ENCODE measurements at regions not wholly inside any gene's neighbourhood (a gene's known extent, or its start where the extent isn't known, plus 50 kb on each side); places are given as distances from the start of the nearest gene placed in this dataset.

GRCh38 chr13:97753942-97754670 lies 199.4 kb upstream of the IPO5 start:
- 59% methylated on average over 2 of the region's 5 CpGs for WGBS (ENCODE audit: insufficient coverage)
- no peaks in the 10 kb centered on the region for H3K36me3 Mint-ChIP-seq

GRCh38 chr13:97757807-97758206 lies 195.7 kb upstream of the IPO5 start:
- no peak for ATAC-seq (replicated peaks in 1 of 4)
- no CpG with 5 or more reads among the region's 4 CpGs for WGBS (ENCODE audit: insufficient coverage)
- H3K27ac ChIP-seq (ENCODE audit: low read length): no peak overlapping the region
- Mint-ChIP-seq H3K36me3 (no peaks in the 10 kb centered on the region), H3K27me3 (peaks cover 2 to 21% of the 10 kb centered on the region in 2 donors), H3K9me3 (no peaks in the 10 kb centered on the region), H3K4me1 (no peaks in the 10 kb centered on the region), H3K4me3 (no peak overlapping the region), H3K27ac (no peak overlapping the region)
- no peaks in the 10 kb centered on the region for H3K9me3 ChIP-seq
- H3K4me1 ChIP-seq (ENCODE audit: control insufficient read depth in 1 of 2, extremely low read depth in 1 of 2, insufficient read depth in 2 of 2, low read length in 2 of 2): no peaks in the 10 kb centered on the region
- DNase-seq: no peak
- POLR2A ChIA-PET: no interaction called here
- no peaks in the 10 kb centered on the region for H3K36me3 ChIP-seq (ENCODE audit: control insufficient read depth in 2 of 2, extremely low read depth in 1 of 2, insufficient read depth in 1 of 2, low read length in 1 of 2)
- H3K4me3 ChIP-seq (ENCODE audit: control insufficient read depth in 1 of 2, extremely low read depth in 1 of 2, low read length in 1 of 2): no peak overlapping the region
- H3K27me3 ChIP-seq (replicated peaks in 1 of 2; ENCODE audit: control insufficient read depth in 2 of 2, extremely low read depth in 1 of 2, insufficient read depth in 2 of 2, low read length in 1 of 2): no peaks in the 10 kb centered on the region
- CTCF ChIA-PET: no interaction called here

More at GRCh38 chr13:97753942-97754670, 199.4 kb upstream of the IPO5 start:
- ChIA-PET POLR2A (no interaction called here), CTCF (no interaction called here)
- H3K27ac Mint-ChIP-seq: no peak overlapping the region
- DNase-seq (no peak), ATAC-seq (replicated peaks in 1 of 4) (no peak)
- Histone ChIP-seq H3K36me3 (ENCODE audit: control insufficient read depth in 2 of 2, extremely low read depth in 1 of 2, insufficient read depth in 1 of 2, low read length in 1 of 2) (no peaks in the 10 kb centered on the region), H3K9me3 (no peaks in the 10 kb centered on the region), H3K27me3 (replicated peaks in 1 of 2; ENCODE audit: control insufficient read depth in 2 of 2, extremely low read depth in 1 of 2, insufficient read depth in 2 of 2, low read length in 1 of 2) (peaks cover 0 to 2% of the 10 kb centered on the region in 2 experiments), H3K4me3 (ENCODE audit: control insufficient read depth in 1 of 2, extremely low read depth in 1 of 2, low read length in 1 of 2) (no peak overlapping the region), H3K4me1 (ENCODE audit: control insufficient read depth in 1 of 2, extremely low read depth in 1 of 2, insufficient read depth in 2 of 2, low read length in 2 of 2) (no peaks in the 10 kb centered on the region), H3K27ac (ENCODE audit: low read length) (no peak overlapping the region)
- H3K9me3 Mint-ChIP-seq: peaks cover 0 to 4% (median 3%) of the 10 kb centered on the region in 3 donors
- peaks cover 2 to 21% of the 10 kb centered on the region in 2 donors for H3K27me3 Mint-ChIP-seq
- no peak overlapping the region for H3K4me3 Mint-ChIP-seq
- no peaks in the 10 kb centered on the region for H3K4me1 Mint-ChIP-seq

- WGBS (ENCODE audit: insufficient coverage): 45% methylated on average over 2 of the region's 3 CpGs
These were observed 195.2 kb upstream of the IPO5 start for GRCh38 chr13:97758317-97758716.

DNA sequence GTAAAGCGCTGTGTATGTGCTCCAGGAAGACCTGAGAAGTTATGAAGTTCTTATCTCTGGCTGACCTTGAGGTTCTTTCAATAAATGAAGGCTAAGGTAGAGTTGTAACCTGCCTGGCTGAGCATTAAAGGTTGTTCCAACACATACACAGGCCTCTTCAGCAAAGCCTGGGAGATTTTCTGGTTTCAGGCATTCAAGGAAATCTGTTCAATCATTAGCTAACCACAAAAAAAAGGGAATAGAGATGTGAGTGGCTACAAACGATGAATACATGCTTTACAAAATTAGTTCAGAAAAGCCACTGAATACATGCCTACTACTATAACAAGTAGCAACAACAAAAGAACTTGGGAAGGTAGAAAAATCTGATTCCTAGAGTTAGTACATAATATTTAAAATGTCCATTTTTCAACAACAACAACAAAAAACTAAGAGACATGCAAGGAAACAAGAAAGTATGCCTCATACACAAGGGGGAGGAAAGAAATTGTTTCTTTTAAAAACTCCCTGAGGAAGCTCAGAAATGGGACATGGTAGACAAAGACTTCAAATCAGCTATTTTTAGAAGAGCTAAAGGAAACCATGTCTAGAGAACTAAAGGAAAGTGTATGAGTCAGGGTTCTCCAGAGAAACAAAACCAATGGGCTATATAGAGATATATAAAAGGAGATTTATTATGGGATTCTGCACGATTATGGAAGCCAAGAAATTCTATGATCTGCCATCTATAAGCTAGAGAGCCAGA lies 191.5 kb upstream of the IPO5 start:
- Histone ChIP-seq H3K27me3 (replicated peaks in 1 of 2; ENCODE audit: control insufficient read depth in 2 of 2, extremely low read depth in 1 of 2, insufficient read depth in 2 of 2, low read length in 1 of 2) (no peaks in the 10 kb centered on the region), H3K4me1 (ENCODE audit: control insufficient read depth in 1 of 2, extremely low read depth in 1 of 2, insufficient read depth in 2 of 2, low read length in 2 of 2) (no peaks in the 10 kb centered on the region), H3K27ac (ENCODE audit: low read length) (no peak overlapping the region), H3K4me3 (ENCODE audit: control insufficient read depth in 1 of 2, extremely low read depth in 1 of 2, low read length in 1 of 2) (no peak overlapping the region), H3K36me3 (ENCODE audit: control insufficient read depth in 2 of 2, extremely low read depth in 1 of 2, insufficient read depth in 1 of 2, low read length in 1 of 2) (no peaks in the 10 kb centered on the region), H3K9me3 (no peaks in the 10 kb centered on the region)
- Mint-ChIP-seq H3K36me3 (no peaks in the 10 kb centered on the region), H3K27ac (no peak overlapping the region), H3K4me3 (no peak overlapping the region), H3K9me3 (peaks cover 0 to 8% (median 6%) of the 10 kb centered on the region in 3 donors), H3K27me3 (peaks cover 2 to 18% of the 10 kb centered on the region in 2 donors), H3K4me1 (no peaks in the 10 kb centered on the region)
- 30% methylated on average over 1 of the region's 3 CpGs for WGBS (ENCODE audit: insufficient coverage)
- POLR2A ChIA-PET: no interaction called here
- CTCF ChIA-PET: no interaction called here
- no peak for DNase-seq
- ATAC-seq (replicated peaks in 1 of 4): no peak

More at GRCh38 chr13:97758317-97758716, 195.2 kb upstream of the IPO5 start:
- ATAC-seq (replicated peaks in 1 of 4) (no peak), DNase-seq (no peak)
- Histone ChIP-seq H3K27ac (ENCODE audit: low read length) (no peak overlapping the region), H3K36me3 (ENCODE audit: control insufficient read depth in 2 of 2, extremely low read depth in 1 of 2, insufficient read depth in 1 of 2, low read length in 1 of 2) (no peaks in the 10 kb centered on the region), H3K9me3 (no peaks in the 10 kb centered on the region), H3K4me1 (ENCODE audit: control insufficient read depth in 1 of 2, extremely low read depth in 1 of 2, insufficient read depth in 2 of 2, low read length in 2 of 2) (no peaks in the 10 kb centered on the region), H3K27me3 (replicated peaks in 1 of 2; ENCODE audit: control insufficient read depth in 2 of 2, extremely low read depth in 1 of 2, insufficient read depth in 2 of 2, low read length in 1 of 2) (no peaks in the 10 kb centered on the region), H3K4me3 (ENCODE audit: control insufficient read depth in 1 of 2, extremely low read depth in 1 of 2, low read length in 1 of 2) (no peak overlapping the region)
- Mint-ChIP-seq H3K27me3 (peaks cover 2 to 21% of the 10 kb centered on the region in 2 donors), H3K4me3 (no peak overlapping the region), H3K9me3 (peaks cover 0 to 3% (median 0%) of the 10 kb centered on the region in 3 donors), H3K27ac (no peak overlapping the region), H3K36me3 (no peaks in the 10 kb centered on the region), H3K4me1 (no peaks in the 10 kb centered on the region)
- ChIA-PET CTCF (no interaction called here), POLR2A (no interaction called here)

- no peak overlapping the region for H3K4me3 ChIP-seq (ENCODE audit: control insufficient read depth in 1 of 2, extremely low read depth in 1 of 2, low read length in 1 of 2)
These were observed 186.7 kb upstream of the IPO5 start for GRCh38 chr13:97766749-97767148.

GRCh38 chr13:97768134-97768533 lies 185.3 kb upstream of the IPO5 start:
- H3K4me3 ChIP-seq (ENCODE audit: control insufficient read depth in 1 of 2, extremely low read depth in 1 of 2, low read length in 1 of 2): no peak overlapping the region
- Mint-ChIP-seq H3K4me1 (no peaks in the 10 kb centered on the region), H3K4me3 (no peak overlapping the region), H3K27ac (no peak overlapping the region), H3K27me3 (peaks cover 4 to 11% of the 10 kb centered on the region in 2 donors), H3K36me3 (no peaks in the 10 kb centered on the region), H3K9me3 (peaks cover 0 to 7% (median 6%) of the 10 kb centered on the region in 3 donors)
- no peaks in the 10 kb centered on the region for H3K4me1 ChIP-seq (ENCODE audit: control insufficient read depth in 1 of 2, extremely low read depth in 1 of 2, insufficient read depth in 2 of 2, low read length in 2 of 2)
- H3K9me3 ChIP-seq: no peaks in the 10 kb centered on the region
- ATAC-seq (replicated peaks in 1 of 4): no peak
- WGBS (ENCODE audit: insufficient coverage): no CpG with 5 or more reads among the region's 3 CpGs
- ChIA-PET CTCF (no interaction called here), POLR2A (no interaction called here)
- no peaks in the 10 kb centered on the region for H3K36me3 ChIP-seq (ENCODE audit: control insufficient read depth in 2 of 2, extremely low read depth in 1 of 2, insufficient read depth in 1 of 2, low read length in 1 of 2)
- no peak for DNase-seq
- no peaks in the 10 kb centered on the region for H3K27me3 ChIP-seq (replicated peaks in 1 of 2; ENCODE audit: control insufficient read depth in 2 of 2, extremely low read depth in 1 of 2, insufficient read depth in 2 of 2, low read length in 1 of 2)
- no peak overlapping the region for H3K27ac ChIP-seq (ENCODE audit: low read length)

More at GRCh38 chr13:97766749-97767148, 186.7 kb upstream of the IPO5 start:
- WGBS (ENCODE audit: insufficient coverage): 20% methylated on average over 1 of the region's 1 CpG
- Histone ChIP-seq H3K27me3 (replicated peaks in 1 of 2; ENCODE audit: control insufficient read depth in 2 of 2, extremely low read depth in 1 of 2, insufficient read depth in 2 of 2, low read length in 1 of 2) (no peaks in the 10 kb centered on the region), H3K36me3 (ENCODE audit: control insufficient read depth in 2 of 2, extremely low read depth in 1 of 2, insufficient read depth in 1 of 2, low read length in 1 of 2) (no peaks in the 10 kb centered on the region), H3K27ac (ENCODE audit: low read length) (no peak overlapping the region), H3K9me3 (no peaks in the 10 kb centered on the region), H3K4me1 (ENCODE audit: control insufficient read depth in 1 of 2, extremely low read depth in 1 of 2, insufficient read depth in 2 of 2, low read length in 2 of 2) (no peaks in the 10 kb centered on the region)
- H3K9me3 Mint-ChIP-seq: peaks cover 0 to 8% (median 6%) of the 10 kb centered on the region in 3 donors
- H3K4me1 Mint-ChIP-seq: no peaks in the 10 kb centered on the region
- H3K27ac Mint-ChIP-seq: no peak overlapping the region
- ATAC-seq (replicated peaks in 1 of 4) (no peak), DNase-seq (no peak)
- H3K27me3 Mint-ChIP-seq: peaks cover 2 to 7% of the 10 kb centered on the region in 2 donors
- H3K36me3 Mint-ChIP-seq: no peaks in the 10 kb centered on the region
- no peak overlapping the region for H3K4me3 Mint-ChIP-seq
- CTCF ChIA-PET: no interaction called here
- POLR2A ChIA-PET: no interaction called here
